K562 (cell line): ENCODE measurements at regions not wholly inside any gene's neighbourhood (a gene's known extent, or its start where the extent isn't known, plus 50 kb on each side); places are given as distances from the start of the nearest gene placed in this dataset.

Source experiments
- FOXK1 ChIP-seq: sonication (generic); formaldehyde crosslinking; IDR thresholded peaks from 2 replicates; pipeline ENCODE4 v1.8.0; 2022; ENCODE audit warnings: missing genetic modification reagents, mild to moderate bottlenecking, borderline replicate concordance
- MAZ ChIP-seq, 2 experiments: fragments of 450-650 bp in 1 of 2; sonication (generic) in 1 of 2; formaldehyde crosslinking; IDR thresholded peaks in 1 of 2; conservative IDR thresholded peaks in 1 of 2; 2 replicates each; pipeline versions ENCODE4 v1.4.0 to v1.5.0; 2020; ENCODE audit warnings: mild to moderate bottlenecking in 1 of 2, missing genetic modification reagents in 1 of 2

GRCh38 chr5:28984639-28985038 lies 1946.3 kb upstream of the CDH9 start:
- TF ChIP-seq MAZ (CRISPR knock-in tag; conservative IDR thresholded peaks at IDR 0.05 in 1 of 2, IDR thresholded peaks at IDR 0.05 in 1 of 2) (no peak), FOXK1 (CRISPR knock-in tag) (no peak)
